Brain microvascular endothelial cell (primary cell): ENCODE measurements at regions not wholly inside any gene's neighbourhood (a gene's known extent, or its start where the extent isn't known, plus 50 kb on each side); places are given as distances from the start of the nearest gene placed in this dataset.

Source experiments
- DNase-seq: peaks from one replicate; pipeline ENCODE4 v3.0.0-alpha.2; 2020
- H3K27ac ChIP-seq: fragments of 250-450 bp; sonication (Bioruptor Pico); 2 replicates; pipeline ENCODE4 v1.5.1; 2020; ENCODE audit warnings: mild to moderate bottlenecking, moderate library complexity
- H3K27me3 ChIP-seq: fragments of 250-450 bp; sonication (Bioruptor Pico); replicated peaks from 2 replicates; pipeline ENCODE4 v1.5.1; 2020; ENCODE audit warnings: mild to moderate bottlenecking
- H3K36me3 ChIP-seq: fragments of 250-450 bp; sonication (Bioruptor Pico); replicated peaks from 2 replicates; pipeline ENCODE4 v1.5.1; 2020; ENCODE audit warnings: mild to moderate bottlenecking
- H3K4me3 ChIP-seq: 2 replicates; pipeline ENCODE4 v1.5.1; 2011; ENCODE audit warnings: low read depth, mild to moderate bottlenecking, control low read depth, low read length, moderate library complexity
- CTCF ChIP-seq: IDR thresholded peaks from 2 replicates; pipeline ENCODE4 v1.5.1; 2011; ENCODE audit warnings: low read depth, mild to moderate bottlenecking, moderate library complexity, low read length, control low read depth, inconsistent platforms; ENCODE audit errors: missing control alignments
- in situ Hi-C: cut with HindIII; loops from 2 replicates; pipeline ENCODE4 v1.10.0; 2017; ENCODE audit warnings: low sequenced_read_pairs, low pct_ligation_motif_present

DNA sequence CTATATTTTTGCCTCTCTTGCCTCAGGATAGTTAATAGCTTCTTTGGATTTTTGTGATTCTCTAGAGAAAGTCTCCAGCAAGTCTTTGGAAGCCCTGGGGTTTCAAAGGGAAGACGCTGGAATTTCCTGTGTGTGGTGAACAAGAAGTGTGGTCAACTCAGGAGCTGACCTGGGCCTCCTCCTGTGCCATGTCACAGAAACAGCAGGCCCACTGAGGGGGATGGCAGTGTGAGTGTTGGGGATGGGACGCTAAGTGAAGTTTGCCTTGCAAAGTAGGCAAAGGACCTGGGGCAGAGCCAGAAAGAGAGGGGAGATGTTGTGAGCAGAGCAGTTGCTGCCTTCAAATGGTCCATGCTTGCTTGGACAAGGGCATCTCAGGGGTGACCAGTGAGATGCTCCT is 226.3 kb downstream of the DMRT2 start:
- no peak overlapping the region for H3K27ac ChIP-seq
- H3K36me3 ChIP-seq, result no peaks in the 10 kb centered on the region
- no peak overlapping the region for H3K4me3 ChIP-seq
- in situ Hi-C loops, result no loop called here
- no peaks in the 10 kb centered on the region for H3K27me3 ChIP-seq
- no peak for DNase-seq
- no peak for TF ChIP-seq CTCF

DNA sequence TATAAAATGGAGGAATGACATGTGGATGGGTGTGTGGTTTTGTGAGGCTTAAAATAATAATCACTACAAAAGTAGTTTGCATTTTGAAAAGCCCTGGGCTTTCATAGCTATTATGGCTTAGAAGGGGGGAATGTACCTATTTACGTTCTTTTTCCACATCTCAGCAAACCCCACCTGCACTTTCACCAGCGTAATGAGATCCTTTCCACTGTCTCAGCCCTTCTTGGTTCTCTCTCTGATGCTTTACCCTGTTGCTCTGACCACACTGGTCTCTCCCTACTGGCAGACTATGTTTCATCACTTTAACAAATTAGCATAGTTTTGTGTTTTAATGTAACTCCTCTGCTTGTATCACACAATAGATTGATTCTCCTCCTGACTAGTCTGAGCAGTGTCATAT is 234.6 kb downstream of the DMRT2 start:
- H3K36me3 ChIP-seq, result no peaks in the 10 kb centered on the region
- in situ Hi-C loops, result no loop called here
- no peak for DNase-seq

GRCh38 chr9:1285526-1285925 is 235.4 kb downstream of the DMRT2 start:
- H3K27ac ChIP-seq, result no peak overlapping the region
- H3K27me3 ChIP-seq, result no peaks in the 10 kb centered on the region
- no peak for DNase-seq
- no peaks in the 10 kb centered on the region for H3K36me3 ChIP-seq
- no peak overlapping the region for H3K4me3 ChIP-seq
- no peak for TF ChIP-seq CTCF
- in situ Hi-C loops, result no loop called here

More for the DNA sequence above, 234.6 kb downstream of the DMRT2 start:
- no peak overlapping the region for H3K27ac ChIP-seq
- no peak overlapping the region for H3K4me3 ChIP-seq
- no peak for TF ChIP-seq CTCF
- no peaks in the 10 kb centered on the region for H3K27me3 ChIP-seq

DNA sequence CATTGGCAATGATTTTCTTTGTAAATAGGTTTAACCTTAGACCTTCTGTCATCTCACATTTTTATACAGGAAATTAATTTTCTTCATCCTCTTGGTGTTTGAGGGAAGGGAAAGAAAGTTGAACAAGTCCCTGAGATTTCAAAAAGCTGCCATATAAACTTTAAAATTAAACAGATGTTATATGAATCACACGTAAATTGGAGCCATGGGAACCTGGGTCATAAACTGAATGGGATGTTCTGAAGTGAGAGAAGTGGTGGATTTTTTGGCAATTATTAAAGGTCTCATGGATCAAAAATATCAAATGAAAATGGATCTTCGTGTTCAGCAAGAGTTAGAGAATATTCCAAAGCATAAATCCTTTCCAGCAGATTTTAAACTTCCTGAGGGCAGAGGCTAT is 242.2 kb downstream of the DMRT2 start:
- no peak for DNase-seq
- in situ Hi-C loops, result no loop called here
- Histone ChIP-seq H3K36me3 (no peaks in the 10 kb centered on the region), H3K4me3 (no peak overlapping the region), H3K27ac (no peak overlapping the region), H3K27me3 (no peaks in the 10 kb centered on the region)
- no peak for TF ChIP-seq CTCF

- Histone ChIP-seq H3K36me3 (no peaks in the 10 kb centered on the region), H3K27me3 (no peaks in the 10 kb centered on the region), H3K4me3 (no peak overlapping the region), H3K27ac (no peak overlapping the region)
- in situ Hi-C loops, result no loop called here
- DNase-seq, result no peak
- no peak for TF ChIP-seq CTCF
Observed at GRCh38 chr9:1294641-1295258, 244.6 kb downstream of the DMRT2 start.

GRCh38 chr9:1296331-1296730 is 246.2 kb downstream of the DMRT2 start:
- H3K4me3 ChIP-seq, result no peak overlapping the region
- no peaks in the 10 kb centered on the region for H3K27me3 ChIP-seq
- in situ Hi-C loops, result no loop called here
- H3K27ac ChIP-seq, result no peak overlapping the region
- no peak for DNase-seq
- no peaks in the 10 kb centered on the region for H3K36me3 ChIP-seq
- TF ChIP-seq CTCF, result no peak
